ENCODE measurements at regions not wholly inside any gene's neighbourhood (a gene's known extent, or its start where the extent isn't known, plus 50 kb on each side); places are given as distances from the start of the nearest gene placed in this dataset.

- TF ChIP-seq EP300 (IDR thresholded peaks at IDR 0.05) (no peak), POLR2A (IDR thresholded peaks at IDR 0.05) (no peak)
Observed at GRCh38 chr21:29233256-29233546, 65.5 kb upstream of the BACH1 start.

Data from suprapubic skin (tissue), 2 donors.